GM12864 (cell line): ENCODE measurements at regions not wholly inside any gene's neighbourhood (a gene's known extent, or its start where the extent isn't known, plus 50 kb on each side); places are given as distances from the start of the nearest gene placed in this dataset.

Experiments
- DNase-seq: peaks from one replicate; pipeline ENCODE4 v3.0.0-alpha.2; 2011; ENCODE audit warnings: low read depth
- H3K4me3 ChIP-seq: 2 replicates; pipeline ENCODE4 v1.5.1; 2011; ENCODE audit warnings: mild to moderate bottlenecking, low read depth, low read length, control low read depth
- CTCF ChIP-seq: IDR thresholded peaks from 2 replicates; pipeline ENCODE4 v1.5.1; 2011; ENCODE audit warnings: low read depth, mild to moderate bottlenecking, moderate library complexity, low read length, control low read depth, inconsistent platforms; ENCODE audit errors: missing control alignments

GRCh38 chr4:98210281-98210680 lies 50.9 kb upstream of the RAP1GDS1 start:
- TF ChIP-seq CTCF, result no peak
- DNase-seq, result no peak
- no peak overlapping the region for H3K4me3 ChIP-seq

GRCh38 chr4:98209111-98209510 lies 52.1 kb upstream of the RAP1GDS1 start:
- H3K4me3 ChIP-seq, result no peak overlapping the region
- no peak for DNase-seq
- no peak for TF ChIP-seq CTCF

DNA sequence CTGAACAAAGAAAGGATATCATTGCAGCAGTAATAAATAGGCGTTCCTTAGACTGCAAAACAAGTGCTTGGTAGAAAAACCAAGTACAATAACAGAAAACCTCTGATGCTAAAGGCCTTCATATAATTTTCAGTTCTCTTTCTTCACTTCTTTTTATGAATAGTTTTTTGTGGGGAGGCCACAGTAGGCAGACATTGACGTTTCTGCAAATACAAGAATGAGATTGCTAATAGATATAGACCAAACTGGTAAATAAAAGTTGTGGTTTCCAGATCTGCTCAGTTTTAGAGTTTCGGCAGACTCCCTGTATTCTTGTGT lies 57.0 kb upstream of the RAP1GDS1 start:
- peak; percentile 19 for DNase-seq

DNA sequence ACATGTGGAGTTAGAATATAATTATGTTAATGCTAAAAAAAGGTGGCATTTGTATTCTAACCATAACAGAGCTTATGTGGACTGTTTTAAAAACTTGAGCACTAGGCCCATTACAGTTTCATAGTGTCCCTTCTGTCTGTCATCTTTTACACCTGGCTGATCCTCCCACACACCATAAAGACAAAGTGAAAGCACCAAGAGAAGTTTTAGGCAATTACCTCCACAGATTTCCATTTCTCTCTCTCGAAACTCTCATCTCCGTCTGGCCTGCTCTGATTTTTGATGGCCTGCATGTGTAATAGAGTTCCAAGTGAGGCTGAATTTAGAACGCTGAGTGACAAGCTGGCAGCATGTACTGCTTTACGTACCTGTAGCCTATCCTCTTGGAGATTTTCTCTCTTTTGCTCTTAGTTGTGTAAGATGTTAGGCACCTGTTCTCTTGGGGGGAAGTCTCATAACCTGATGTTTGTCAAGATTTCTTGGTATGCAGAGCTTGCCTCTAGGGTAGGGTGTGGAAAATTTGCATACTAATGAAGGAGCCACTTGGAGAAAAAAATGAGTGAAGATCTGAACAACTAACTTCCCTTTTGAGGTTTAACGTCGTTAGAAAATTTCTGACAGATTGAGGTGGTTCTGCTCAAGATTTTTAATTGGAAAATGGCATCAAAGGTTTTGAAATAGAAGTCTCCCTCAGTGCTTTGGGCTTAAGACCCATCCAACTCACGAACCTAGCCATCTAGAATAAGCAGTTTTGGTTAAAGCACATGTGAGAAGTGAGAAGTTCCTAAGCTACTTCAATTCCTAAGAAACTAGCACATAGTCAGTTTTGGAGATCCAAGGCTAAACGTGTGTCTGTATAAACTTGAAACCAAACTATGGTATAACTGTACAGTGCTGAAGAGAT lies 57.6 kb upstream of the RAP1GDS1 start:
- peak; percentile 22 for DNase-seq
- H3K4me3 ChIP-seq, result peak overlapping the region; percentile 14
- no peak for TF ChIP-seq CTCF

More for the DNA sequence above, 57.0 kb upstream of the RAP1GDS1 start:
- H3K4me3 ChIP-seq, result no peak overlapping the region
- no peak for TF ChIP-seq CTCF

- H3K4me3 ChIP-seq, result no peak overlapping the region
- DNase-seq, result no peak
- no peak for TF ChIP-seq CTCF
These were observed 58.3 kb upstream of the RAP1GDS1 start for GRCh38 chr4:98202907-98203306.

GRCh38 chr4:98199247-98199646 lies 56.0 kb upstream of the STPG2 start:
- H3K4me3 ChIP-seq, result no peak overlapping the region
- no peak for DNase-seq
- no peak for TF ChIP-seq CTCF

GRCh38 chr4:98195005-98195404 lies 51.7 kb upstream of the STPG2 start:
- TF ChIP-seq CTCF, result no peak
- no peak overlapping the region for H3K4me3 ChIP-seq
- DNase-seq, result no peak
